ENCODE measurements at regions not wholly inside any gene's neighbourhood (a gene's known extent, or its start where the extent isn't known, plus 50 kb on each side); places are given as distances from the start of the nearest gene placed in this dataset.

GRCh38 chr11:8325591-8326304 lies 62.1 kb upstream of the LMO1 start:
- Histone ChIP-seq H3K9me3 (ENCODE audit: control insufficient read depth, low read length) (no peaks in the 10 kb centered on the region), H3K4me1 (ENCODE audit: control insufficient read depth, insufficient read depth, low read length) (peaks cover 25% of the 10 kb centered on the region), H3K27ac (ENCODE audit: insufficient read depth, low read depth, low read length, poor library complexity, severe bottlenecking) (no peak overlapping the region), H3K36me3 (ENCODE audit: control insufficient read depth, insufficient read depth, low read length) (no peaks in the 10 kb centered on the region), H3K27me3 (ENCODE audit: control insufficient read depth, insufficient read depth, low read length, poor library complexity, severe bottlenecking) (no peaks in the 10 kb centered on the region), H3K4me3 (ENCODE audit: insufficient read depth, low read depth, low read length) (no peak overlapping the region)
- WGBS, 2 experiments = 78 to 80% methylated on average over 9 of the region's 9 CpGs

GRCh38 chr11:8323161-8323935 lies 59.7 kb upstream of the LMO1 start:
- H3K4me1 ChIP-seq (ENCODE audit: control insufficient read depth, insufficient read depth, low read length) = peaks cover 3% of the 10 kb centered on the region
- no peaks in the 10 kb centered on the region for H3K9me3 ChIP-seq (ENCODE audit: control insufficient read depth, low read length)
- H3K27me3 ChIP-seq (ENCODE audit: control insufficient read depth, insufficient read depth, low read length, poor library complexity, severe bottlenecking) = no peaks in the 10 kb centered on the region
- H3K27ac ChIP-seq (ENCODE audit: insufficient read depth, low read depth, low read length, poor library complexity, severe bottlenecking) = no peak overlapping the region
- no peak overlapping the region for H3K4me3 ChIP-seq (ENCODE audit: insufficient read depth, low read depth, low read length)
- WGBS, 2 experiments = 92 to 96% methylated on average over 13 of the region's 13 CpGs
- no peaks in the 10 kb centered on the region for H3K36me3 ChIP-seq (ENCODE audit: control insufficient read depth, insufficient read depth, low read length)

- H3K27me3 ChIP-seq (ENCODE audit: control insufficient read depth, insufficient read depth, low read length, poor library complexity, severe bottlenecking) = no peaks in the 10 kb centered on the region
- WGBS, 2 experiments = 95 to 96% methylated on average over 10 of the region's 10 CpGs
Observed at GRCh38 chr11:8321876-8322275, 58.2 kb upstream of the LMO1 start.

GRCh38 chr11:8320076-8320475 lies 56.4 kb upstream of the LMO1 start:
- 93 to 95% methylated on average over 5 of the region's 5 CpGs for WGBS, 2 experiments
- no peaks in the 10 kb centered on the region for H3K27me3 ChIP-seq (ENCODE audit: control insufficient read depth, insufficient read depth, low read length, poor library complexity, severe bottlenecking)

More at GRCh38 chr11:8321876-8322275, 58.2 kb upstream of the LMO1 start:
- Histone ChIP-seq H3K36me3 (ENCODE audit: control insufficient read depth, insufficient read depth, low read length) (no peaks in the 10 kb centered on the region), H3K4me1 (ENCODE audit: control insufficient read depth, insufficient read depth, low read length) (peaks cover 3% of the 10 kb centered on the region), H3K27ac (ENCODE audit: insufficient read depth, low read depth, low read length, poor library complexity, severe bottlenecking) (no peak overlapping the region), H3K9me3 (ENCODE audit: control insufficient read depth, low read length) (no peaks in the 10 kb centered on the region), H3K4me3 (ENCODE audit: insufficient read depth, low read depth, low read length) (no peak overlapping the region)

DNA sequence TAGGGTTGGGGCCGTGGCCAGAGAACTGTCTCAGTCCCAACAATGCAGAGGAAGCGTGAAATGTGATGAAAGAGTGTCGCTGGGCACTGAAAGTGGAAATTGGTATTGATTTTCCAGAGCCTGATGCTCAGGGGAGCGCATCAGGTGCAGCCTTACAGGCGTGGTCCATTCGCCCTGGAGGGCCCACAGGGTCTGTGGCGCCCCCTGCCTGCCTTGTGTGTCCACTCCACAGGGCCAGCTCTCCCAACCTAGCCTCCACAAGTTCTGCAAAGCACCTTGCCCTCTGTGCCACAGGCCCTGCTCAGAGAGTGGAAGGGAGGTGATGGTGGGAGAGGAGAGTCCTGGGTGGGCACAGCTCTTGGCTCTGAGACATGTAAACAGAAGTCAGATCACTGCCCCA lies 54.9 kb upstream of the LMO1 start:
- Histone ChIP-seq H3K9me3 (ENCODE audit: control insufficient read depth, low read length) (no peaks in the 10 kb centered on the region), H3K36me3 (ENCODE audit: control insufficient read depth, insufficient read depth, low read length) (no peaks in the 10 kb centered on the region), H3K4me1 (ENCODE audit: control insufficient read depth, insufficient read depth, low read length) (peaks cover 3% of the 10 kb centered on the region), H3K27ac (ENCODE audit: insufficient read depth, low read depth, low read length, poor library complexity, severe bottlenecking) (no peak overlapping the region), H3K27me3 (ENCODE audit: control insufficient read depth, insufficient read depth, low read length, poor library complexity, severe bottlenecking) (no peaks in the 10 kb centered on the region), H3K4me3 (ENCODE audit: insufficient read depth, low read depth, low read length) (no peak overlapping the region)
- WGBS, 2 experiments = 63 to 64% methylated on average over 7 of the region's 7 CpGs

More at GRCh38 chr11:8320076-8320475, 56.4 kb upstream of the LMO1 start:
- Histone ChIP-seq H3K4me1 (ENCODE audit: control insufficient read depth, insufficient read depth, low read length) (no peaks in the 10 kb centered on the region), H3K27ac (ENCODE audit: insufficient read depth, low read depth, low read length, poor library complexity, severe bottlenecking) (no peak overlapping the region), H3K36me3 (ENCODE audit: control insufficient read depth, insufficient read depth, low read length) (no peaks in the 10 kb centered on the region), H3K9me3 (ENCODE audit: control insufficient read depth, low read length) (no peaks in the 10 kb centered on the region), H3K4me3 (ENCODE audit: insufficient read depth, low read depth, low read length) (no peak overlapping the region)

GRCh38 chr11:8317159-8317558 lies 53.5 kb upstream of the LMO1 start:
- no peak overlapping the region for H3K27ac ChIP-seq (ENCODE audit: insufficient read depth, low read depth, low read length, poor library complexity, severe bottlenecking)
- WGBS, 2 experiments = 90 to 94% methylated on average over 2 of the region's 2 CpGs
- no peaks in the 10 kb centered on the region for H3K36me3 ChIP-seq (ENCODE audit: control insufficient read depth, insufficient read depth, low read length)
- H3K4me3 ChIP-seq (ENCODE audit: insufficient read depth, low read depth, low read length) = no peak overlapping the region
- H3K27me3 ChIP-seq (ENCODE audit: control insufficient read depth, insufficient read depth, low read length, poor library complexity, severe bottlenecking) = no peaks in the 10 kb centered on the region
- peaks cover 9% of the 10 kb centered on the region for H3K4me1 ChIP-seq (ENCODE audit: control insufficient read depth, insufficient read depth, low read length)
- no peaks in the 10 kb centered on the region for H3K9me3 ChIP-seq (ENCODE audit: control insufficient read depth, low read length)

DNA sequence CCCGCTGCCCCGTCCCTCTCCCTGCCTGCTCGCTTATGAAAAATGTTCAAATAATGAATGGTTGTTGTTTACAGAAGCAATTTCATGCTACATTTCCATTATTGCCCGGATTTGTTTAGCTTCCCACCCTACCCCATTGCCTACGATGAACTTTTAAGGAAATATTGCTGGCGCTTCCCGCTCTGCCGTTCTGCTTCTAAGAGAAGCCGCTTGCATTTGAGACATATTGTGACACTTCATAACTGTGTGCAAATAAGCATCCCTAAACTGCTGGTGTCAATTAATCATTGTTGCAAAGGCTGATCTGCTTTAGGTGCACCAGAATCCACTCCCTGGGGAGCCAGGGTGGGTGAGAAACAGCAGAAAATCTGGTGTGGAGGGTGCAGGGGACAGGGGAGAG lies 52.3 kb upstream of the LMO1 start:
- H3K27ac ChIP-seq (ENCODE audit: insufficient read depth, low read depth, low read length, poor library complexity, severe bottlenecking) = no peak overlapping the region
- WGBS, 2 experiments = 93 to 95% methylated on average over 7 to 9 of the region's 9 CpGs
- no peaks in the 10 kb centered on the region for H3K36me3 ChIP-seq (ENCODE audit: control insufficient read depth, insufficient read depth, low read length)
- H3K4me1 ChIP-seq (ENCODE audit: control insufficient read depth, insufficient read depth, low read length) = peaks cover 9% of the 10 kb centered on the region
- no peaks in the 10 kb centered on the region for H3K9me3 ChIP-seq (ENCODE audit: control insufficient read depth, low read length)
- no peaks in the 10 kb centered on the region for H3K27me3 ChIP-seq (ENCODE audit: control insufficient read depth, insufficient read depth, low read length, poor library complexity, severe bottlenecking)
- no peak overlapping the region for H3K4me3 ChIP-seq (ENCODE audit: insufficient read depth, low read depth, low read length)

DNA sequence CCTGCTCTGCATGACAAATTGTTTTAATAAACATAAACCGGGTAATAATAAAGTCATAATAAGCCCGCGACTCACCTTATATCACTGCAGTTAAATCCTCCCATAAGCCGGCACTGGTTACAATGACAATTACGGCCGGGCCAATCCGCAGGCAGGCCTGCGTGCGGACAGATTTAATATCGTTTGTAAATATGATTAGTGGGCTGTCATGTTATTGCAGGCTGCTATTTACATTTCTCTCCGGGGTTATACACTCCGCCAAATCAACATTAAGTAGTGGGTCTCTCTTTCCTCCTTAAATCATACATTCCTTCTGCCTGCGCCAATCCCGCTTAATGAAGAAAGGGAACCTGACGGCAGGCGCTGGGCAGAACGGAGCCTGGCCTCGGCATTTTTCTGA lies 51.8 kb upstream of the LMO1 start:
- Histone ChIP-seq H3K4me3 (ENCODE audit: insufficient read depth, low read depth, low read length) (no peak overlapping the region), H3K27me3 (ENCODE audit: control insufficient read depth, insufficient read depth, low read length, poor library complexity, severe bottlenecking) (no peaks in the 10 kb centered on the region), H3K9me3 (ENCODE audit: control insufficient read depth, low read length) (no peaks in the 10 kb centered on the region), H3K27ac (ENCODE audit: insufficient read depth, low read depth, low read length, poor library complexity, severe bottlenecking) (no peak overlapping the region), H3K4me1 (ENCODE audit: control insufficient read depth, insufficient read depth, low read length) (peaks cover 9% of the 10 kb centered on the region), H3K36me3 (ENCODE audit: control insufficient read depth, insufficient read depth, low read length) (no peaks in the 10 kb centered on the region)
- WGBS, 2 experiments = 96 to 97% methylated on average over 18 of the region's 18 CpGs

DNA sequence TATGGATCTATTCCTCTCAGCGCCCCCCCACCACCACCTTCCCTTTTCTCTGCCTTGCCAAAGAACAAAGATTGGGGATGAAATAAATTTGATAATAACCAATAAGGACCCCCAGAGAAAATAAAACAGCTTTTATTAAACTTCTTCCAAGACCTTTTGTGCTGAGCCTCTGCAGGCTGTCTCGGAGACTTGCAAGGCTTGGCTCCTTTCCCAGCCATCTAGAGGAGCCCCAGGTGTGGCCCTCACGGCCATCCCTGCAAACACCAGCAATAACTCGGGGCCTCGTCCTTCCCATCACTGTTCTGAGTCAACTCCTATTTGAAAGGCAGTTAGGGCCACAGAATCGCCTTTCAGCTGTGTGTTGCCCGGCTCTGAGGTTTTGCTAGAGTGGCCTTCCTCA lies 51.2 kb upstream of the LMO1 start:
- Histone ChIP-seq H3K27me3 (ENCODE audit: control insufficient read depth, insufficient read depth, low read length, poor library complexity, severe bottlenecking) (no peaks in the 10 kb centered on the region), H3K4me1 (ENCODE audit: control insufficient read depth, insufficient read depth, low read length) (peaks cover 9% of the 10 kb centered on the region), H3K27ac (ENCODE audit: insufficient read depth, low read depth, low read length, poor library complexity, severe bottlenecking) (no peak overlapping the region), H3K4me3 (ENCODE audit: insufficient read depth, low read depth, low read length) (no peak overlapping the region), H3K9me3 (ENCODE audit: control insufficient read depth, low read length) (no peaks in the 10 kb centered on the region), H3K36me3 (ENCODE audit: control insufficient read depth, insufficient read depth, low read length) (no peaks in the 10 kb centered on the region)
- 92% methylated on average over 6 of the region's 7 CpGs for WGBS, 2 experiments

- H3K27me3 ChIP-seq (ENCODE audit: control insufficient read depth, insufficient read depth, low read length, poor library complexity, severe bottlenecking) = no peaks in the 10 kb centered on the region
- no peak overlapping the region for H3K4me3 ChIP-seq (ENCODE audit: insufficient read depth, low read depth, low read length)
- H3K27ac ChIP-seq (ENCODE audit: insufficient read depth, low read depth, low read length, poor library complexity, severe bottlenecking) = no peak overlapping the region
- H3K9me3 ChIP-seq (ENCODE audit: control insufficient read depth, low read length) = no peaks in the 10 kb centered on the region
- WGBS, 2 experiments = 81 to 83% methylated on average over 6 of the region's 6 CpGs
- H3K4me1 ChIP-seq (ENCODE audit: control insufficient read depth, insufficient read depth, low read length) = peaks cover 9% of the 10 kb centered on the region
- H3K36me3 ChIP-seq (ENCODE audit: control insufficient read depth, insufficient read depth, low read length) = no peaks in the 10 kb centered on the region
Observed at GRCh38 chr11:8313504-8314090, 49.9 kb upstream of the LMO1 start.

Measured in ectodermal cell (in vitro differentiated cells).